SK-N-MC (cell line): ENCODE measurements at regions not wholly inside any gene's neighbourhood (a gene's known extent, or its start where the extent isn't known, plus 50 kb on each side); places are given as distances from the start of the nearest gene placed in this dataset.

ENCODE experiments used
- EZH2 ChIP-seq: fragments of 200-600 bp; sonication (generic); IDR thresholded peaks from one replicate; pipeline ENCODE4 v1.6.1; 2017; ENCODE audit warnings: antibody characterized with exemption
- FOXP2 ChIP-seq: optimal IDR thresholded peaks from 2 replicates; pipeline ENCODE3; 2011; ENCODE audit warnings: mild to moderate bottlenecking, moderate library complexity; ENCODE audit not compliant: insufficient read depth; ENCODE audit errors: extremely low read length, control extremely low read depth
- POLR2AphosphoS5 ChIP-seq: IDR thresholded peaks from 2 replicates; pipeline ENCODE4 v1.6.1; 2012; ENCODE audit warnings: mild to moderate bottlenecking, low read depth, low read length, borderline replicate concordance

- TF ChIP-seq EZH2 (no peak), POLR2AphosphoS5 (no peak), FOXP2 (no peak)
Observed at GRCh38 chr6:43956478-43956877, 170.8 kb downstream of the MRPL14 start.
